ENCODE measurements at regions not wholly inside any gene's neighbourhood (a gene's known extent, or its start where the extent isn't known, plus 50 kb on each side); places are given as distances from the start of the nearest gene placed in this dataset.

DNA sequence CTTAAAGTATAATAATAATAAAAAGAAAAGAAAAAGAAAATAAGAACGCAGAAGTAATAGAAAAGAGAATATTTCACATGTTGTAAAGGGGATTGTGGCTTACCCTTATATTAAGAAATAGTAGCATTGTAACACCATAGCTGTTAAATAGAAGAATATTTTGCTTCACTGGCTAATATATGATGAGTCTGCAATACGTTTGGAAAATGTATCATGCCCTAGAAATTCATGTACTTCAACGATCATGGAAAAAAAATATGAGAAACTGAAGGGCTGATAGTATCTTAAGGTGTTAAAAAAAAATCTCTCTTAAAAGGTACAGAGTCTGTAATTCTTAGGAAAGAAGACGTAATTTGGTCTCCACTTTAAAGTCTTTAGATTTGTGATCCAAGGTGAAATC, 1390.5 kb upstream of the ADGRL2 start:
- TF ChIP-seq, protein P1, sequence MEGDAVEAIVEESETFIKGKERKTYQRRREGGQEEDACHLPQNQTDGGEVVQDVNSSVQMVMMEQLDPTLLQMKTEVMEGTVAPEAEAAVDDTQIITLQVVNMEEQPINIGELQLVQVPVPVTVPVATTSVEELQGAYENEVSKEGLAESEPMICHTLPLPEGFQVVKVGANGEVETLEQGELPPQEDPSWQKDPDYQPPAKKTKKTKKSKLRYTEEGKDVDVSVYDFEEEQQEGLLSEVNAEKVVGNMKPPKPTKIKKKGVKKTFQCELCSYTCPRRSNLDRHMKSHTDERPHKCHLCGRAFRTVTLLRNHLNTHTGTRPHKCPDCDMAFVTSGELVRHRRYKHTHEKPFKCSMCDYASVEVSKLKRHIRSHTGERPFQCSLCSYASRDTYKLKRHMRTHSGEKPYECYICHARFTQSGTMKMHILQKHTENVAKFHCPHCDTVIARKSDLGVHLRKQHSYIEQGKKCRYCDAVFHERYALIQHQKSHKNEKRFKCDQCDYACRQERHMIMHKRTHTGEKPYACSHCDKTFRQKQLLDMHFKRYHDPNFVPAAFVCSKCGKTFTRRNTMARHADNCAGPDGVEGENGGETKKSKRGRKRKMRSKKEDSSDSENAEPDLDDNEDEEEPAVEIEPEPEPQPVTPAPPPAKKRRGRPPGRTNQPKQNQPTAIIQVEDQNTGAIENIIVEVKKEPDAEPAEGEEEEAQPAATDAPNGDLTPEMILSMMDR (IDR thresholded peaks at IDR 0.05 in 8 of 11, conservative IDR thresholded peaks at IDR 0.05 in 3 of 11), result no peak
- TF ChIP-seq POLR2A (IDR thresholded peaks at IDR 0.05), result no peak
- TF ChIP-seq POLR2AphosphoS5 (IDR thresholded peaks at IDR 0.05), result no peak
